ENCODE measurements at regions not wholly inside any gene's neighbourhood (a gene's known extent, or its start where the extent isn't known, plus 50 kb on each side); places are given as distances from the start of the nearest gene placed in this dataset.
"Not testable (repeated sequence)": the region's sequence is repeated elsewhere in the genome, so short reads cannot be mapped to it uniquely, and the experiment has no call there.

DNA sequence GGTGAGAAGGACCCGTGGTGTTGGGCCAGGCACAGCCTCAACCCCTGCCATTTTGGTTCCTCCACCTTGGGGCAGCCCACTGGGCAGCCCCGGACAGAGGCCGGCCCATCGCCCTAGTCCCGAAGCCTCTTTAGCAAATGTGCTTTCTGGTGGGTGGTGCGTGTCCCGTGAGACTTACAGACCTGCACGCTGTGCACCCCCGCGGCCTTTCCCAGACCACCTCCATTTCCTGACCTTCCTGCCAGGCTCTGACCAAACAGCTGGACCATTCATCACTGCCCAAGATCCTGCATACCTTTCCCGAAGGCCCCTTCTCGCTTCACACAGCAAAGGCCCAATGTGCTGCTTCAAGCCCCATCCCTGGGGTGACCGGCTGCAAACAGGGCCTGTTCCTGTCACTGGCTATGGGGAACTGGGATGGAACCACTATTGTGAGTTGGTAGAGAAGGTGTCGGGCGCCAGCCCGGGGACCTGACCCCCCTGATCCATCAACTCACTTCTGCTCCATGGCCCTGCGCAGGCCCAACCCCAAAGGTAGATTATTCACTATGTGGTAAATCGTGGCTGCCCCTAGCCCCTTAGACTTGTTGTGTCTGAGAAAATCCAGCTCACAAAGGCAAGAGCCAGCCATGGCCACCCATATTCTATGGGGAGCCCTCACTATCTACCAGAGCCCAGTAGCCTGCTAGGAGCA, 341.0 kb downstream of the EIPR1 start:
- no peak overlapping the region for H3K27ac ChIP-seq (ENCODE audit: low read depth)
- no peak overlapping the region for H3K4me3 ChIP-seq (ENCODE audit: low read depth, low read length)
- 96% methylated on average over 18 of the region's 18 CpGs for WGBS
- no peaks in the 10 kb centered on the region for H3K4me1 ChIP-seq (ENCODE audit: insufficient read depth)
- no peak for DNase-seq (ENCODE audit: extremely low spot score)
- H3K36me3 ChIP-seq (ENCODE audit: insufficient read depth): no peaks in the 10 kb centered on the region

DNA sequence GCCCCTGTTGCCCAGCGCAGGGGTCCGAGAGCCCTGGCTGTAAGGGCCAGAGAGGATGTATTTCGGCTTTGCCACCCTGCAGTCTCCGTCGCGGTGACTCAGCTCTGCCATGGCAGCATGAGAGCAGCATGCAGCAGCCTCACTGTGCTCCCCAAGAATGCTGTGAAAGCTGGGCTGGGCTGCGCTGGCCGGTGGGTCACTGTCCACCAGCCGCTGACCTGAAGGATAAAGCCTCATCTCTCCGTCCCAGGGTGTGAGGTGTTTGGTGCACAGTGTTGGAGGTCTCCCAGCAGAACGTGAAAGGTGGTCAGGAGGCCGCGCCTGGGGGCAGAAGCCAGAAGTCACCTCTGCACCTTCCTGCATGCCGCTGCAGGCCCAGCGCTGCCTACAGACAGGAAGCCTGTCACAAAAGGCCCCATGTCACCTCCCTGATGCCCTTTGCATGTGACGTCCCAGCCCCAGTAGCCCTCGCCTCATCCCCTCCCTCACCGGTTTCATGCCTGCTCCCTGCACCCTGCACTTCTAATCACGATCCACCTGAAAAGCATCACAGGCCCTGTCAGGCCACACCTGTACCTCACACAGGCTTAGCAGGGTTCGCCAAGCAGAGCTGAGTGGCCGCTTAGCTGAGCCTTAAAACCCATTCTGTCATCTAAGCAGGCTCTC, 342.1 kb downstream of the EIPR1 start:
- WGBS: 87% methylated on average over 21 of the region's 21 CpGs
- Histone ChIP-seq H3K27ac (ENCODE audit: low read depth) (no peak overlapping the region), H3K36me3 (ENCODE audit: insufficient read depth) (no peaks in the 10 kb centered on the region), H3K4me3 (ENCODE audit: low read depth, low read length) (no peak overlapping the region), H3K4me1 (ENCODE audit: insufficient read depth) (no peaks in the 10 kb centered on the region)
- no peak for DNase-seq (ENCODE audit: extremely low spot score)

DNA sequence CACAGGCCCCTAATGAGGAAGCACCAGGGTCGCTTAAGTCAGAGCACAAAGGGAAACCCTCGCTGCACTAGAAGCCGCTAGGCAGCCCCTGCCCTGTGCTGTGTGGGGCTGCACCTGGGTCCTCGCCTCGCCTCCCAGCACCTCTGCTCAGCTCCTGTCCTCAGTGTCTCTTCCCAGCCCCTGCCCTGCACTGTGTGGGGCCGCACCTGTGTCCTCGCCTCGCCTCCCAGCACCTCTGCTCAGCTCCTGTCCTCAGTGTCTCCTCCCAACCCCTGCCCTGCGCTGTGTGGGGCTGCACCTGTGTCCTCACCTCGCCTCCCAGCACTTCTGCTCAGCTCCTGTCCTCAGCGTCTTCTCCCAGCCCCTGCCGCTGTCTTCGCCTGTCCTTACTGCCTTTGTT, 342.8 kb downstream of the EIPR1 start:
- DNase-seq (ENCODE audit: extremely low spot score): no peak
- 79% methylated on average over 13 of the region's 13 CpGs for WGBS

DNA sequence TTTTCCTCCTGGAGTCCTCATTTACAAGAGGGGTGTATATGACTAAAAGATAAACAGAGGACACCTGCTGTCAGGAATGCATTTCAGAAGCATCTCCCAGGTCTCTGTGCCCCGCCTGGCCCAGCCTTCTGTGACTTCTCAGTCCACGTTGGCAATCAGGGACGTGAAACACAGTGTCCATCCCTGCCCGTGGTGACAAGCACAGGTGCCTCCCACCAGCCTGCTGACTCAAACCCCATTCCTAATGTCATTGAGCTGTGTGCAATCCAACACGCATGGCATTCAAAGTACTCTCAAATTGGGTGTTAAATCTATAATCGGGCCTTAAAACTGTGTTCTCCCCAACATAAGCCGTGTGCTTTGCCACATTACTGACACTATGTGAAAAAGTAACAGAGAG, 343.2 kb downstream of the EIPR1 start:
- H3K4me1 ChIP-seq (ENCODE audit: insufficient read depth): no peaks in the 10 kb centered on the region
- WGBS: 66% methylated on average over 7 of the region's 7 CpGs
- no peak overlapping the region for H3K4me3 ChIP-seq (ENCODE audit: low read depth, low read length)
- H3K36me3 ChIP-seq (ENCODE audit: insufficient read depth): no peaks in the 10 kb centered on the region
- H3K27ac ChIP-seq (ENCODE audit: low read depth): no peak overlapping the region
- DNase-seq (ENCODE audit: extremely low spot score): no peak

More for the DNA sequence above, 342.8 kb downstream of the EIPR1 start:
- no peaks in the 10 kb centered on the region for H3K4me1 ChIP-seq (ENCODE audit: insufficient read depth)
- no peaks in the 10 kb centered on the region for H3K36me3 ChIP-seq (ENCODE audit: insufficient read depth)
- H3K4me3 ChIP-seq (ENCODE audit: low read depth, low read length): no peak overlapping the region
- no peak overlapping the region for H3K27ac ChIP-seq (ENCODE audit: low read depth)

DNA sequence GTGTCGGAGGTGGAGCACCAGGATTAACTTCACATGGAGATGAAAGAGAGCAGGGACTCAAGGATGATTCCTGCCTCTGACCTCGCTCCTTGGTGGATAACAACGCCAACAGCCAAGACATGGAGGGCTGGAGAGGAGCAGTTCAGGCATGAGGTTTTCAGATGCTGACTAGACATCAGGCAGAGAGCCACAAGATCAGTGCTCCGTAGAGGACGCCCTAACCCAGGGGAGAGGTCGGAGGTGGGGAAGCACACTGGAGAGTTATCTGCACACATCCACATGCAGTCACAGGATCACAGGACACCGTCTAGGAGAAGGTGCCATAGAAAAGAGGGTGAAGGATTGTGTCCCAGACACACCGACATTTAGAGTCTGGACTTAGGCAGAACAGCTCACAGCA, 344.3 kb downstream of the EIPR1 start:
- no peak for DNase-seq (ENCODE audit: extremely low spot score)
- WGBS: 88% methylated on average over 8 of the region's 8 CpGs

DNA sequence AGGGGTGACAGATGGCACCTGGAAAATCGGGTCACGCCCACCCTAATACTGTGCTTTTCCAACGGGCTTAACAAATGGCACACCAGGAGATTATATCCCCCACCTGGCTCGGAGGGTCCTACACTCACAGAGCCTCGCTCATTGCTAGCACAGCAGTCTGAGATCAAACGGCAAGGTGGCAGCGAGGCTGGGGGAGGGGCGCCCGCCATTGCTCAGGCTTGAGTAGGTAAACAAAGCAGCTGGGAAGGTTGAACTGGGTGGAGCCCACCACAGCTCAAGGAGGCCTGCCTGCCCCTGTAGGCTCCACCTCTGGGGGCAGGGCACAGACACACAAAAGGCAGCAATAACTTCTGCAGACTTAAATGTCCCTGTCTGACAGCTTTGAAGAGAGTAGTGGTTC, 346.8 kb downstream of the EIPR1 start:
- H3K36me3 ChIP-seq (ENCODE audit: insufficient read depth); H3K27ac ChIP-seq (ENCODE audit: low read depth); H3K4me1 ChIP-seq (ENCODE audit: insufficient read depth); DNase-seq (ENCODE audit: extremely low spot score); H3K4me3 ChIP-seq (ENCODE audit: low read depth, low read length): not testable (repeated sequence)
- WGBS: 91% methylated on average over 9 of the region's 9 CpGs

More for the DNA sequence above, 344.3 kb downstream of the EIPR1 start:
- Histone ChIP-seq H3K27ac (ENCODE audit: low read depth) (no peak overlapping the region), H3K4me3 (ENCODE audit: low read depth, low read length) (no peak overlapping the region), H3K36me3 (ENCODE audit: insufficient read depth) (no peaks in the 10 kb centered on the region), H3K4me1 (ENCODE audit: insufficient read depth) (no peaks in the 10 kb centered on the region)

DNA sequence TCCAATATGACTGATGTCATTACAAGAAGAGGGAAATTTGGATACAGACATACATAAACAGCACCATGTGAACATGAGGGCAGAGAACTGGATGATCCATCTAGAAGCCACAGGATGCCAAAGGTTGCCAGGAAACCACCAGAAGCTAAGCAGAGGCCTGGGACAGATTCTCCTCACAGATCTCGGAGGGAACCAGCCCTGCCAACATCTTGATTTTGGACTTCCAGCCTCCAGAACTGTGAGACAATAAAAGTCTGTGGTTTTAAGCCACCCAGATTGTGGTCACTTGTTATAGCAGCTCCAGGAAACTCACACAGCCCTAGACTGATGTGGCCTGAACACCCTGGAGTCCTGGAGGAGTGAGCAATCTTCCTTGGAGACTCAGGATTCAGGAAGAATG, 351.6 kb downstream of the EIPR1 start:
- H3K4me1 ChIP-seq (ENCODE audit: insufficient read depth): no peaks in the 10 kb centered on the region
- DNase-seq (ENCODE audit: extremely low spot score): no peak
- no peaks in the 10 kb centered on the region for H3K36me3 ChIP-seq (ENCODE audit: insufficient read depth)
- 80% methylated on average over 1 of the region's 1 CpG for WGBS
- no peak overlapping the region for H3K27ac ChIP-seq (ENCODE audit: low read depth)
- H3K4me3 ChIP-seq (ENCODE audit: low read depth, low read length): no peak overlapping the region

DNA sequence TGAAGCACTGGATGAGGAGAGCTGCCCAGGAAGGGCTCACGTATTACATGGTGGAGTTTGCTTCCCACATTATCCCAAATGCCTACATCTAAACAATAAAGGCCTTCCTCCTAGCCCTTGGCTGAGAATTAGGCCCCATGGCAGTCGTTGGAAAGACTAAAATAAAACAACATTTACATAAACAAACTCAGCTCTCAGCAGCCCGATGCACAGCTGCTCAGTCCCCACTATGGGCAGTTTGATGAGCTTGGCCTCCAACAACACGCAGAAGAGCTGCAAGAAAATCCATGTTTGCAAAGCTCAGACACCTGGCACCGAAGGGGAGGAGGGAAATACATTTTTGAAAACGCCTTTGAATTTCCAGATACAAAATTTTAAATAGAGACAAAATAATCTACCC, 352.4 kb downstream of the EIPR1 start:
- DNase-seq (ENCODE audit: extremely low spot score): no peak
- Histone ChIP-seq H3K36me3 (ENCODE audit: insufficient read depth) (no peaks in the 10 kb centered on the region), H3K4me3 (ENCODE audit: low read depth, low read length) (no peak overlapping the region), H3K27ac (ENCODE audit: low read depth) (no peak overlapping the region), H3K4me1 (ENCODE audit: insufficient read depth) (no peaks in the 10 kb centered on the region)
- 28% methylated on average over 6 of the region's 6 CpGs for WGBS

- Histone ChIP-seq H3K4me3 (ENCODE audit: low read depth, low read length) (no peak overlapping the region), H3K27ac (ENCODE audit: low read depth) (no peak overlapping the region), H3K4me1 (ENCODE audit: insufficient read depth) (no peaks in the 10 kb centered on the region), H3K36me3 (ENCODE audit: insufficient read depth) (no peaks in the 10 kb centered on the region)
- no peak for DNase-seq (ENCODE audit: extremely low spot score)
- WGBS: 79% methylated on average over 10 of the region's 10 CpGs
These were observed 353.1 kb downstream of the EIPR1 start for GRCh38 chr2:3024401-3024935.

- Histone ChIP-seq H3K4me3 (ENCODE audit: low read depth, low read length) (no peak overlapping the region), H3K36me3 (ENCODE audit: insufficient read depth) (no peaks in the 10 kb centered on the region), H3K27ac (ENCODE audit: low read depth) (no peak overlapping the region), H3K4me1 (ENCODE audit: insufficient read depth) (no peaks in the 10 kb centered on the region)
- WGBS: 90% methylated on average over 7 of the region's 7 CpGs
- no peak for DNase-seq (ENCODE audit: extremely low spot score)
These were observed 354.1 kb downstream of the EIPR1 start for GRCh38 chr2:3023531-3023930.

DNA sequence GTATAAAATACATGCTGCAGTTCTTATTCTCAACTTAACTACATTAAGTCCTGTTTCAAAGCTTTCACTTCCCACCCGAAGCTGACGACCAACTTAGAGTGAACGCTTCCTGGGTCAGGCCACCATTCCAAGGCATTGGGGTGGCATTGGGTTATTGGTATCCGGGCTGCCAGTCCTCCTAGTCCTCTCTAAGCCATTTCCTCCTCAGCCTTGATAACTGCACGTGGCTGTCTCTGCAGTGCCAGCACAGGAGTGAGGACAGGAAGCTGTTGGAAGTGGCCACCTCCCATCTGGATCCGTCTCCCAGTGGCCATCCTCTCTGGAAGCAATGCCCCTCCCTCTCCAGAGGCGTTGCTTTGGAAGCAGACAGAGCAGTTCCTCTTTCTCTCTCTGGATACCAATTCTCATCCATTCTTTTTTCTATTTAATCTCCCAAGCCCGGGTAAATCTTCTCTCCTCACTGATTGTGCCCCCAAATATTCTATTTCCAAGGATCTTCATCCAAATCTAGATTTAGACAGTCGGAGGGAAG, 354.7 kb downstream of the EIPR1 start:
- Histone ChIP-seq H3K4me3 (ENCODE audit: low read depth, low read length) (no peak overlapping the region), H3K36me3 (ENCODE audit: insufficient read depth) (no peaks in the 10 kb centered on the region), H3K27ac (ENCODE audit: low read depth) (no peak overlapping the region), H3K4me1 (ENCODE audit: insufficient read depth) (no peaks in the 10 kb centered on the region)
- 68% methylated on average over 9 of the region's 9 CpGs for WGBS
- no peak for DNase-seq (ENCODE audit: extremely low spot score)

- Histone ChIP-seq H3K4me3 (ENCODE audit: low read depth, low read length) (no peak overlapping the region), H3K4me1 (ENCODE audit: insufficient read depth) (no peaks in the 10 kb centered on the region), H3K36me3 (ENCODE audit: insufficient read depth) (no peaks in the 10 kb centered on the region), H3K27ac (ENCODE audit: low read depth) (no peak overlapping the region)
- WGBS: 88% methylated on average over 8 of the region's 8 CpGs
- no peak for DNase-seq (ENCODE audit: extremely low spot score)
These were observed 355.9 kb downstream of the EIPR1 start for GRCh38 chr2:3021720-3022119.

- no peak overlapping the region for H3K4me3 ChIP-seq (ENCODE audit: low read depth, low read length)
- DNase-seq (ENCODE audit: extremely low spot score): no peak
- H3K4me1 ChIP-seq (ENCODE audit: insufficient read depth): no peaks in the 10 kb centered on the region
- no peaks in the 10 kb centered on the region for H3K36me3 ChIP-seq (ENCODE audit: insufficient read depth)
- no peak overlapping the region for H3K27ac ChIP-seq (ENCODE audit: low read depth)
- WGBS: 63% methylated on average over 4 of the region's 4 CpGs
These were observed 367.6 kb downstream of the EIPR1 start for GRCh38 chr2:3010001-3010400.

- WGBS: 70% methylated on average over 7 of the region's 7 CpGs
- no peak overlapping the region for H3K27ac ChIP-seq (ENCODE audit: low read depth)
- no peak overlapping the region for H3K4me3 ChIP-seq (ENCODE audit: low read depth, low read length)
- no peaks in the 10 kb centered on the region for H3K4me1 ChIP-seq (ENCODE audit: insufficient read depth)
- no peak for DNase-seq (ENCODE audit: extremely low spot score)
- no peaks in the 10 kb centered on the region for H3K36me3 ChIP-seq (ENCODE audit: insufficient read depth)
These were observed 368.1 kb downstream of the EIPR1 start for GRCh38 chr2:3009483-3009882.
